ENCODE measurements at regions not wholly inside any gene's neighbourhood (a gene's known extent, or its start where the extent isn't known, plus 50 kb on each side); places are given as distances from the start of the nearest gene placed in this dataset.
"Not testable (repeated sequence)": the region's sequence is repeated elsewhere in the genome, so short reads cannot be mapped to it uniquely, and the experiment has no call there.

GRCh38 chr3:182034231-182034630 is 322.5 kb downstream of the SOX2 start:
- DNase-seq; intact Hi-C loops (cut with DNase I, micrococcal nuclease); ATAC-seq: not testable (repeated sequence)

DNA sequence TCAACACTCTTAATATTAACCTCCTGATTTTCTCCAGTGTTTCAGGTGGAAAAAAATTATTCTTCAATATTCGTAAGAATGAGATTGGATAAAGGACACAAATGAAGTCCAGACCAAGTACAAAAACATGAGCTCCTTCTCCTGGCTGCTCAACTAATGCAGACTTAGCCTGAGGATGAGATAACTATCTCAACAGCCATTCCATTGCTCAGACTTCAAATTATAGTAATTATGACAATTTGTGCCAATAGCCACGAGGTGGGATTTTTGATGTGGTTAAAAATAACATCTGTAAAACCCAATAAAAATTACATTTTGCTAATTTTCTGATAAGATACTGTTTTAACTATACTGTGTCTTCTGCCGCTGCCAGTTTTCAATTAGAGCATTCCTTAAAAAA is 323.6 kb downstream of the SOX2 start:
- DNase-seq (no peak), ATAC-seq (no peak)
- intact Hi-C loops (cut with DNase I, micrococcal nuclease): no loop called here

GRCh38 chr3:182036382-182036781 is 324.7 kb downstream of the SOX2 start:
- intact Hi-C loops (cut with DNase I, micrococcal nuclease): no loop called here
- ATAC-seq: no peak
- DNase-seq: no peak

GRCh38 chr3:182041668-182042291 is 330.1 kb downstream of the SOX2 start:
- ATAC-seq (no peak), DNase-seq (no peak)
- intact Hi-C loops (cut with DNase I, micrococcal nuclease): no loop called here

DNA sequence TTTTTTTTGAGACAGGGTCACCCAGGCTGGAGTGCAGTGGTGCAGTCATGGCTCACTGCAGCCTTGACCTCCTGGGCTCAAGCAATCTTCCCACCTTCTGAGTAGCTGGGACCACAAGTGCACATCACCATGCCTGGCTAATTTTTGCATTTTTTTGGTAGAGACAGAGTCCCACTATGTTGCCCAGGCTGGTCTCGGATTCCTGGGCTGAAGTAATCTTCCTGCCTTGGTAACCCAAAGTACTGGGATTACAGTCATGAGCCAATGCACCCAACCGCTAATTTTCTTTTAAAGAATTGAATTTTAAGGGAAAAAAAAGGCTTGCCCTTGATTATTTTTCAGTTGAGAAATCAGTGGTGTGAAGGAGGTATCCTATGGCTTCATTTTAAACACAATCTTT is 334.0 kb downstream of the SOX2 start:
- intact Hi-C loops (cut with DNase I, micrococcal nuclease): no loop called here
- no peak for ATAC-seq
- no peak for DNase-seq

DNA sequence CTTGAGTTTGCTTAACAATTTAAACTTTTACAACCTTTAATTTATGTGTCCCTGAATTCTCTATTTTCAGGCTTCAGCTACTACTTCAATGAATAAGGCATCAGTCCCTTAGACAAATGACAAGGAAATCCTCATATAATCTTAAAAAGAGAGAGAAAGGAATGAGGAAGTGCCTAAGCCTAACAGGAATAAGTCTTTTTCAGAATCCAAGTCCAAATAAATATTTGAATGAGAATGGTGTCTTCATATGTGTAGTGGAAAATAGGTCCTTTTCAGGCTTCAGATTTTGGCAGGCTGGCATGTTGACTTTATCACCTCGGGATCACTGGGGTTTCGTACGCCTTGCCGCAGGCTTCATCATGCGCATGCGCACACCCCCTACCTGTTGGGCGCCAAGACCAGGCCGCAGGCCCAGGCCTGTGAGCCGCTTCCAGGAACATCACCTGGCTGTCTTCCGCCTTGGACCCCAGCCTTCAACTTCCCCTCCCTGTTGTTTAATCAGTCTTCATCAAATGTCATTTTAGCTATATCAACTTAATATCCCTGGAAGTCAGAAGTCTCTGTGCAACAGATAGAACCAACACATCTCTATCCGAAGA is 334.5 kb downstream of the SOX2 start:
- no peak for ATAC-seq
- intact Hi-C loops (cut with DNase I, micrococcal nuclease): no loop called here
- no peak for DNase-seq

GRCh38 chr3:182050932-182051331 is 339.2 kb downstream of the SOX2 start:
- ATAC-seq: no peak
- intact Hi-C loops (cut with DNase I, micrococcal nuclease): no loop called here
- DNase-seq: no peak

DNA sequence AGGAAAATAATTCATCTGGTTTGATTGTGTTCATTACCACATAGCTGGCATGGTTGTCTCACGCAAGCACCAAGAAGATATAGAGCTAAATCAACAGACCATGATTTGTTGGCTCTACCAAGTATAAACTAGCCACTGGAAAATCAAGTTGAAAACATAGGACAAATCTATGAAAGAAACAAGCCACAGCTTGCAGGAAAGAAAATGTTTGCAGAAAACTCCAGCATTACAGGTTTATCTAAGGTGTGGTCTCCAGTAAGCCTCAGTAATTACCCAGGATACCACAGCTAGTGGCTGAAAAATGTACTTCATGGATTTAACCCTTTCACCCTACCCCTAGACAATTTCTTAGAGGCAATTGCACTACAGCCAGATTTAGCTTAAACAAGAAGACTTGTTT is 340.6 kb downstream of the SOX2 start:
- ATAC-seq: no peak
- intact Hi-C loops (cut with DNase I, micrococcal nuclease): no loop called here
- no peak for DNase-seq

DNA sequence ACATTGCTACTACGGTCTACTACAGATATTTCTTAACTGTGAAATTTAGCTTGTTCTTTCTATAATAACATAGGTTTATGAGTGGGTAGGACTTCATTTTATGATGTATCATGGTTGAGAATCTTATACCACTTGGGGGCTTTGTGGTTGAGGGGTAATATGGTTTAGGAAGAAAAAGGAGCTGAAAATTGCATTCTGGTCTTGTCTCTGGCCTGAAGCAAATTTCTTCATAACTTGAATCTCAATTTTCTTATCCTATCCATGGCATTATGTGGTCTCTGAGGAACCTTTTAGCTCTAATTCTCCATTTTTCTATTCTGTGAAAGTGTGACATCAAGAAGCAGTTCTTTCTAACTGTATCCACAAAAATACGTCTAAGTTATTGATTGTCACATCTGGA is 341.0 kb downstream of the SOX2 start:
- intact Hi-C loops (cut with DNase I, micrococcal nuclease): no loop called here
- DNase-seq (no peak), ATAC-seq (no peak)

- intact Hi-C loops (cut with DNase I, micrococcal nuclease): no loop called here
- ATAC-seq (peak; percentile 46), DNase-seq (no peak)
Measured at GRCh38 chr3:182058488-182058887, 346.8 kb downstream of the SOX2 start.

DNA sequence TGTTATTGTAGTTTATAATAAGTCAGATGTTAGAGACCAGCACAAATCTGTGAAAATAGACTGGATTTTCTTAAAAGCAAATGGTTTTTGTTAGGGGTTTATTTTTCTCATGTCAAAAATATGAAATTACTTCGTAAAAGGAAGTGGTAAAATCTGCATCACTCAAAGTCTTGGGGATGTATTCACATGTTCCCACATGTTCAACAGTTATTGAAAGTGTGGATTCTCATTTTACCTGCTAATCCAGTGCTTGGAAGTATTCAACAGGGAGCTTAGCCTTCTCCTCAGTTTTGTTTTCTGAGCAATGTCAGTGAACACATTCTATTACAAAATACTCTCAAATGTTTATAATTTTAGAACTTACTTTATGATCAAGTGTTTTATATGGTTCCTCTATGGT is 352.0 kb downstream of the SOX2 start:
- ATAC-seq (no peak), DNase-seq (no peak)
- intact Hi-C loops (cut with DNase I, micrococcal nuclease): no loop called here

- DNase-seq: no peak
Measured at GRCh38 chr3:182067423-182067822, 355.7 kb downstream of the SOX2 start.

GRCh38 chr3:182078316-182078715 is 366.6 kb downstream of the SOX2 start:
- intact Hi-C loops (cut with DNase I, micrococcal nuclease): no loop called here
- no peak for DNase-seq
- ATAC-seq: no peak

More at GRCh38 chr3:182067423-182067822, 355.7 kb downstream of the SOX2 start:
- intact Hi-C loops (cut with DNase I, micrococcal nuclease): no loop called here
- ATAC-seq: no peak

GRCh38 chr3:182078929-182079328 is 367.2 kb downstream of the SOX2 start:
- DNase-seq: no peak
- no peak for ATAC-seq
- intact Hi-C loops (cut with DNase I, micrococcal nuclease): no loop called here

DNA sequence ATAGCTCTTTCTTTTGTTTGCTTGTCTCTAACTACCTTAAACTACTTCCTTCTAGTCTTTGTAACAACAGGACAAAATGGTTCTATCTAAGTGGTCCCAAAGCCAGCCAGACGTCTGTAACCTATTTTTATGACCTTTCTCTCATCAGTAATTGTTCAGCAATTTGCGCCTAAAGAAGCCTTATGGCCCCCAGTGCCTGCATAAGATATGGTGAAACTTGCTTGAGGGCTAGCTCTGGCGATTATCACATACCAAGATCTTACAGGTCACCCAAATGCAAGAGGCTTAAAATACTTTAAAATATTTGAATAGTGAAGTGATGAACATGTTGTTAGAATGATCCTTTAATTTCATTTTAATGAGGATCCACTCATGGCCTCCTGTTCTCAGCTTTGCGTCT is 369.4 kb downstream of the SOX2 start:
- DNase-seq (no peak), ATAC-seq (no peak)
- intact Hi-C loops (cut with DNase I, micrococcal nuclease): no loop called here

DNA sequence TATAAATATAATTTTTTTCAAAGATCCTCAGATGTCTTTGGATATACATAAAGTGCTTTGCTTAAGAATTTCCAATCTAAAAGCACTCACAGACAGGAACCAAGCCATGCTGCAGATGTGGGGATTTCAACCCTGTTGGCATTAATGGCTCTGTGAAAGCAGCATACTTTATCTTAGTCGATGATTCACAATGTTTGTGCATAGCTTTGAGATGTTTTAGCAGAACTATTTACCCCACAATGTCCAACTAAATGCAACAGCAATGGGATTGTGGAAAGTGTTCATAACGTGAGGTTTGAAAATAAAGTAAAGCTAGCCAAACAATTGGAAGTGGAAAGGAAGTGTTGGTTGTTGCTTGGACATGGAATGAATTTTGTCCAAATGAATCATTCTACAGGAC is 371.4 kb downstream of the SOX2 start:
- intact Hi-C loops (cut with DNase I, micrococcal nuclease): no loop called here

DNA sequence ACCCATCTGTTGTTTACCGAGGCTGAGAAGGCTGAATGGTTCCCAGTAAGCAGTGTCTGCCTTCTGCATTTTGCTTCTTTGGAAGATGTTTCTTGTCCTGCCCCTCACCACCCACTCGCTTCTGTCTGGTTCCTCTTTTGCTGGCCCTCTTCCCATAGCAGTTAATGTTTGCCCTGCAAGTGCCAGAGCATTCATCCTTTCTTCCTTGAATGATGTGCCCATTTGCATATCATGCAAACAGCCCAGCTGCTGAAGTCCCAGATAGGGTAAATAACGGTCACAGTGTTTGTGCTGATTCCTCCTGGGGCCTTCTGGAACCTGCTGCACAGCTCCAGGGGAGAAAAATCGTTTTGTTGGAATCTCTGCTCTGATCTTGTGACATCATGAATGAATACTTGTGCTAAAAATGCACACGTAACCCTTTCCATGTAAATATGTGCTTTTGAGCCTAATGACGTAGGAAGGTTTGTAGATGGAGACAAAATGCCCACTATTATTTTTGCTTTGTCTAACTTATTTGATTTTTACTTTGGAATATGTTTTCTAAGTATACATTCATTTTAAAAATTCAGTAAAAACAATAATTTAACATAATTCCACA is 381.0 kb downstream of the SOX2 start:
- intact Hi-C loops (cut with DNase I, micrococcal nuclease): no loop called here
- no peak for ATAC-seq
- no peak for DNase-seq

More for the DNA sequence above, 371.4 kb downstream of the SOX2 start:
- ATAC-seq (no peak), DNase-seq (no peak)

DNA sequence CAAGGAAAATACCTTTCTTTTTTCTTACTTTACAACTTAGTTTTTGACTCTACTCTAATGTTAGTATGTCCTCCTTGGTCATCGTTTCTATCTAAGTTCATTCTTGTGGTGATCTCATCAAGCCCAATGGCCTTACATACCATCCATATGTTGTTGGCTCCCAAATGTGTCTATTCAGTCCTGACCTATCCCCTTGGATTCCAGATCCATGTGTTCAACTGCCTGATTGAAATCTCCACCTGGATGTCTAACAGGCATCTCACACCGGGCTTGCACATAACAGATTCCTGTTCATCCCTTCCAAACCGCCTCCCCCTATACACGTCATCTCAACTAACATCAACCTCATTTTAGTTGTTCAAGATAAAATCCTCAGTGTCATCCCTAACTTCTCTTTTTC is 382.6 kb downstream of the SOX2 start:
- DNase-seq: no peak
- intact Hi-C loops (cut with DNase I, micrococcal nuclease): no loop called here
- no peak for ATAC-seq

GRCh38 chr3:182104881-182105280 is 393.2 kb downstream of the SOX2 start:
- ATAC-seq (no peak), DNase-seq (no peak)
- intact Hi-C loops (cut with DNase I, micrococcal nuclease): no loop called here

- DNase-seq (no peak), ATAC-seq (no peak)
- intact Hi-C loops (cut with DNase I, micrococcal nuclease): no loop called here
Measured at GRCh38 chr3:182105875-182106274, 394.1 kb downstream of the SOX2 start.

DNA sequence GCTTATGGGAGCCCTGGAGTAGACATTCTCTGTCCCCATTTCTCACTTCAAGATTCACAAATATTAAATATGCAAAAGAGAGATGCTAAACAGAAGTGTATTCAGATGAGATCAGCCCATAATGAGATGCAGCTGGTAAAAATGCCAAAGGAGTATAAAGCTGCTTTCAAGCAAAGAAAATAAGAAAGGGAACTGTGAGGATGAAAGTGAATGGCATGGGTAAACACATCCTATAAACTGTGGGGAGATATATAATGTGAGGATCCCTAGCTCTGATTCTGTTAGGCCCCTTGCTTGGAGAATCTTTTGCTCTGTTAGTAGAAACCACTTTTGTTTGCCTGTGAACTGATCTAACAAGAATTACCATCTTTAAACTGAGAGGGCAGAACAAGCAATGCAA is 396.6 kb downstream of the SOX2 start:
- DNase-seq: no peak
- intact Hi-C loops (cut with DNase I, micrococcal nuclease): no loop called here
- no peak for ATAC-seq

Data from left colon (tissue), 2 donors.